SK-N-SH treated with all-trans-retinoic acid at 6 μM for 48 hours (cell line): ENCODE measurements at regions not wholly inside any gene's neighbourhood (a gene's known extent, or its start where the extent isn't known, plus 50 kb on each side); places are given as distances from the start of the nearest gene placed in this dataset.

Experiments
- ATAC-seq: fragments of 200-7000 bp; cut with Tn5 transposase; 3 replicates; pipeline ENCODE4 v1.9.1; 2020; ENCODE audit warnings: mild to moderate bottlenecking, moderate library complexity
- ARNTL ChIP-seq: fragments of 450-650 bp; formaldehyde crosslinking; IDR thresholded peaks from 2 replicates; pipeline ENCODE4 v1.5.0; 2020; ENCODE audit warnings: low read depth, mild to moderate bottlenecking, moderate library complexity, borderline replicate concordance
- BACH2 ChIP-seq: fragments of 250-450 bp; sonication (Bioruptor Pico); IDR thresholded peaks from 2 replicates; pipeline ENCODE4 v1.9.0; 2021; ENCODE audit warnings: mild to moderate bottlenecking, borderline replicate concordance
- CSDC2 ChIP-seq: fragments of 250-450 bp; sonication (Bioruptor Pico); IDR thresholded peaks from 2 replicates; pipeline ENCODE4 v1.5.0; 2020; ENCODE audit warnings: mild to moderate bottlenecking, moderate library complexity
- ESRRG ChIP-seq: fragments of 250-450 bp; sonication (Bioruptor Pico); IDR thresholded peaks from 2 replicates; pipeline ENCODE4 v1.6.1; 2021; ENCODE audit warnings: mild to moderate bottlenecking
- GLIS3 ChIP-seq: fragments of 250-450 bp; sonication (Bioruptor Pico); IDR thresholded peaks from 2 replicates; pipeline ENCODE4 v1.5.0; 2020; ENCODE audit warnings: mild to moderate bottlenecking, moderate library complexity
- ISL1 ChIP-seq: fragments of 250-450 bp; sonication (Bioruptor Pico); IDR thresholded peaks from 2 replicates; pipeline ENCODE4 v2.1.2; 2022; ENCODE audit warnings: mild to moderate bottlenecking, moderate library complexity
- OSR1 ChIP-seq: fragments of 250-450 bp; sonication (Bioruptor Pico); IDR thresholded peaks from 2 replicates; pipeline ENCODE4 v1.8.0; 2022; ENCODE audit warnings: moderate library complexity, mild to moderate bottlenecking, inconsistent platforms
- PPARA ChIP-seq: fragments of 250-450 bp; sonication (Bioruptor Pico); IDR thresholded peaks from 2 replicates; pipeline ENCODE4 v1.5.0; 2020; ENCODE audit warnings: mild to moderate bottlenecking, borderline replicate concordance
- RARB ChIP-seq: fragments of 250-450 bp; sonication (Bioruptor Pico); IDR thresholded peaks from 2 replicates; pipeline ENCODE4 v1.8.0; 2021; ENCODE audit warnings: mild to moderate bottlenecking, moderate library complexity
- SNAI2 ChIP-seq: fragments of 250-450 bp; sonication (Bioruptor Pico); IDR thresholded peaks from 2 replicates; pipeline ENCODE4 v1.5.0; 2020; ENCODE audit warnings: mild to moderate bottlenecking, moderate library complexity
- TCF4 ChIP-seq: fragments of 250-450 bp; sonication (Bioruptor Pico); IDR thresholded peaks from 2 replicates; pipeline ENCODE4 v1.8.0; 2021; ENCODE audit warnings: mild to moderate bottlenecking, moderate library complexity, borderline replicate concordance
- TOX ChIP-seq: fragments of 250-450 bp; sonication (Bioruptor Pico); IDR thresholded peaks from 2 replicates; pipeline ENCODE4 v1.8.0; 2021; ENCODE audit warnings: mild to moderate bottlenecking, moderate library complexity, borderline replicate concordance
- ZC3H10 ChIP-seq: fragments of 250-450 bp; sonication (Bioruptor Pico); IDR thresholded peaks from 2 replicates; pipeline ENCODE4 v1.5.1; 2021; ENCODE audit warnings: mild to moderate bottlenecking, moderate library complexity
- ZFP3 ChIP-seq: fragments of 250-450 bp; sonication (Bioruptor Pico); IDR thresholded peaks from 2 replicates; pipeline ENCODE4 v1.5.0; 2020; ENCODE audit warnings: mild to moderate bottlenecking, moderate library complexity
- ZFP30 ChIP-seq: fragments of 450-650 bp; formaldehyde crosslinking; IDR thresholded peaks from 2 replicates; pipeline ENCODE4 v1.5.0; 2022; ENCODE audit warnings: mild to moderate bottlenecking, moderate library complexity
- ZNF565 ChIP-seq: fragments of 450-650 bp; formaldehyde crosslinking; conservative IDR thresholded peaks from 2 replicates; pipeline ENCODE4 v1.5.0; 2020; ENCODE audit warnings: low read depth, mild to moderate bottlenecking, moderate library complexity
- ZNF70 ChIP-seq: fragments of 450-650 bp; formaldehyde crosslinking; IDR thresholded peaks from 2 replicates; pipeline ENCODE4 v1.5.0; 2020; ENCODE audit warnings: mild to moderate bottlenecking, moderate library complexity
- ZNF8 ChIP-seq: fragments of 450-650 bp; formaldehyde crosslinking; IDR thresholded peaks from 2 replicates; pipeline ENCODE4 v1.5.0; 2020; ENCODE audit warnings: mild to moderate bottlenecking, moderate library complexity
- TF ChIP-seq, protein P1 (sequence below): fragments of 250-450 bp; sonication (Bioruptor Pico); IDR thresholded peaks from 2 replicates; pipeline ENCODE4 v1.8.0; 2020; ENCODE audit warnings: mild to moderate bottlenecking, moderate library complexity, borderline replicate concordance
- TF ChIP-seq, protein P2 (sequence below): fragments of 250-450 bp; sonication (Bioruptor Pico); IDR thresholded peaks from 2 replicates; pipeline ENCODE4 v1.5.1; 2021; ENCODE audit warnings: mild to moderate bottlenecking, moderate library complexity
- TF ChIP-seq, protein P3 (sequence below): fragments of 250-450 bp; sonication (Bioruptor Pico); IDR thresholded peaks from 2 replicates; pipeline ENCODE4 v1.8.0; 2021; ENCODE audit warnings: low read depth, mild to moderate bottlenecking, moderate library complexity, borderline replicate concordance
- TF ChIP-seq, protein P4 (sequence below): fragments of 250-450 bp; sonication (Bioruptor Pico); IDR thresholded peaks from 2 replicates; pipeline ENCODE4 v1.5.1; 2020; ENCODE audit warnings: low read depth, mild to moderate bottlenecking, moderate library complexity
- TF ChIP-seq, protein P5 (sequence below): fragments of 250-450 bp; sonication (Bioruptor Pico); IDR thresholded peaks from 2 replicates; pipeline ENCODE4 v1.5.0; 2020; ENCODE audit warnings: mild to moderate bottlenecking, moderate library complexity

DNA sequence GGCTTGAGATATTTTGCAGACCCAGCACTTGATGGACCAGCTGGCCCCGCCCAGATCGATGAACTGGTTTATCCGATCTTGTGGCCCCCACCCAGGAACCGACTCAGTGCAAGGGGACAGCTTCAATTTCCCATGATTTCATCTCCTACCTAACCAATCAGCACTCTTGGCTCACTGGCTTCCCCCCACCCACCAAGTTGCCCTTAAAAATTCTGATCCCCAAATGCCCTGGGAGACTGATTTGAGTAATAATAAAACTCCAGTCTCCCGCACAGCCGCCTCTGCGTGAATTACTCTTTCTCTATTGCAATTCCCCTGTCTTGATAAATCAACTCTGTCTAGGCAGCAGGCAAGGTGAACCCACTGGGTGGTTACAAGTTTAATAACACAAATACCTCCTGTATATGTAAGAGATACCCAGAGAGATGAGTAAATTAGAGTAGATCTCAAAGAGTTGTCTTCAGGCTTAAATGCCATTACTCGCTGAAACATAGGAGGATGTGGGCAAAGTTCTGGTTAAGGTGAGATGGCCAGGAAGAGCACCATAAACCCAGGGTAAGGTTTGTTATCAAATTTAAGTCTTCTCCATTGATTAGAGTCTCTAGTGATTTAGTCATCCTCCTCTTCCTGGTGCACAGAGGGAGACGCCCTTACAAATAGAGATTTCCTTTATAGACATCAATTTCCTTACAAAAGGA lies 222.8 kb downstream of the ARL4C start:
- ATAC-seq = no peak
- TF ChIP-seq BACH2 (CRISPR knock-in tag) = no peak
- TF ChIP-seq, protein P1, sequence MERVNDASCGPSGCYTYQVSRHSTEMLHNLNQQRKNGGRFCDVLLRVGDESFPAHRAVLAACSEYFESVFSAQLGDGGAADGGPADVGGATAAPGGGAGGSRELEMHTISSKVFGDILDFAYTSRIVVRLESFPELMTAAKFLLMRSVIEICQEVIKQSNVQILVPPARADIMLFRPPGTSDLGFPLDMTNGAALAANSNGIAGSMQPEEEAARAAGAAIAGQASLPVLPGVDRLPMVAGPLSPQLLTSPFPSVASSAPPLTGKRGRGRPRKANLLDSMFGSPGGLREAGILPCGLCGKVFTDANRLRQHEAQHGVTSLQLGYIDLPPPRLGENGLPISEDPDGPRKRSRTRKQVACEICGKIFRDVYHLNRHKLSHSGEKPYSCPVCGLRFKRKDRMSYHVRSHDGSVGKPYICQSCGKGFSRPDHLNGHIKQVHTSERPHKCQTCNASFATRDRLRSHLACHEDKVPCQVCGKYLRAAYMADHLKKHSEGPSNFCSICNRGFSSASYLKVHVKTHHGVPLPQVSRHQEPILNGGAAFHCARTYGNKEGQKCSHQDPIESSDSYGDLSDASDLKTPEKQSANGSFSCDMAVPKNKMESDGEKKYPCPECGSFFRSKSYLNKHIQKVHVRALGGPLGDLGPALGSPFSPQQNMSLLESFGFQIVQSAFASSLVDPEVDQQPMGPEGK = no peak
- TF ChIP-seq PPARA (CRISPR knock-in tag) = no peak
- TF ChIP-seq ZNF8 (CRISPR knock-in tag) = no peak
- TF ChIP-seq RARB = no peak
- no peak for TF ChIP-seq TOX
- TF ChIP-seq ESRRG (CRISPR knock-in tag) = no peak
- no peak for TF ChIP-seq TCF4 (CRISPR knock-in tag)
- no peak for TF ChIP-seq ZFP3
- TF ChIP-seq ZFP30 = no peak
- no peak for TF ChIP-seq ARNTL (CRISPR knock-in tag)
- TF ChIP-seq, protein P2, sequence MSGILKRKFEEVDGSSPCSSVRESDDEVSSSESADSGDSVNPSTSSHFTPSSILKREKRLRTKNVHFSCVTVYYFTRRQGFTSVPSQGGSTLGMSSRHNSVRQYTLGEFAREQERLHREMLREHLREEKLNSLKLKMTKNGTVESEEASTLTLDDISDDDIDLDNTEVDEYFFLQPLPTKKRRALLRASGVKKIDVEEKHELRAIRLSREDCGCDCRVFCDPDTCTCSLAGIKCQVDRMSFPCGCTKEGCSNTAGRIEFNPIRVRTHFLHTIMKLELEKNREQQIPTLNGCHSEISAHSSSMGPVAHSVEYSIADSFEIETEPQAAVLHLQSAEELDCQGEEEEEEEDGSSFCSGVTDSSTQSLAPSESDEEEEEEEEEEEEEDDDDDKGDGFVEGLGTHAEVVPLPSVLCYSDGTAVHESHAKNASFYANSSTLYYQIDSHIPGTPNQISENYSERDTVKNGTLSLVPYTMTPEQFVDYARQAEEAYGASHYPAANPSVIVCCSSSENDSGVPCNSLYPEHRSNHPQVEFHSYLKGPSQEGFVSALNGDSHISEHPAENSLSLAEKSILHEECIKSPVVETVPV (CRISPR knock-in tag) = no peak
- no peak for TF ChIP-seq ZC3H10 (CRISPR knock-in tag)
- TF ChIP-seq, protein P3, sequence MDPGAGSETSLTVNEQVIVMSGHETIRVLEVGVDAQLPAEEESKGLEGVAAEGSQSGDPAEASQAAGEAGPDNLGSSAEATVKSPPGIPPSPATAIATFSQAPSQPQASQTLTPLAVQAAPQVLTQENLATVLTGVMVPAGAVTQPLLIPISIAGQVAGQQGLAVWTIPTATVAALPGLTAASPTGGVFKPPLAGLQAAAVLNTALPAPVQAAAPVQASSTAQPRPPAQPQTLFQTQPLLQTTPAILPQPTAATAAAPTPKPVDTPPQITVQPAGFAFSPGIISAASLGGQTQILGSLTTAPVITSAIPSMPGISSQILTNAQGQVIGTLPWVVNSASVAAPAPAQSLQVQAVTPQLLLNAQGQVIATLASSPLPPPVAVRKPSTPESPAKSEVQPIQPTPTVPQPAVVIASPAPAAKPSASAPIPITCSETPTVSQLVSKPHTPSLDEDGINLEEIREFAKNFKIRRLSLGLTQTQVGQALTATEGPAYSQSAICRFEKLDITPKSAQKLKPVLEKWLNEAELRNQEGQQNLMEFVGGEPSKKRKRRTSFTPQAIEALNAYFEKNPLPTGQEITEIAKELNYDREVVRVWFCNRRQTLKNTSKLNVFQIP (CRISPR knock-in tag) = no peak
- TF ChIP-seq, protein P4, sequence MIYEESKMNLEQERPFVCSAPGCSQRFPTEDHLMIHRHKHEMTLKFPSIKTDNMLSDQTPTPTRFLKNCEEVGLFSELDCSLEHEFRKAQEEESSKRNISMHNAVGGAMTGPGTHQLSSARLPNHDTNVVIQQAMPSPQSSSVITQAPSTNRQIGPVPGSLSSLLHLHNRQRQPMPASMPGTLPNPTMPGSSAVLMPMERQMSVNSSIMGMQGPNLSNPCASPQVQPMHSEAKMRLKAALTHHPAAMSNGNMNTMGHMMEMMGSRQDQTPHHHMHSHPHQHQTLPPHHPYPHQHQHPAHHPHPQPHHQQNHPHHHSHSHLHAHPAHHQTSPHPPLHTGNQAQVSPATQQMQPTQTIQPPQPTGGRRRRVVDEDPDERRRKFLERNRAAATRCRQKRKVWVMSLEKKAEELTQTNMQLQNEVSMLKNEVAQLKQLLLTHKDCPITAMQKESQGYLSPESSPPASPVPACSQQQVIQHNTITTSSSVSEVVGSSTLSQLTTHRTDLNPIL = no peak
- no peak for TF ChIP-seq SNAI2 (CRISPR knock-in tag)
- TF ChIP-seq ZNF70 (CRISPR knock-in tag) = no peak
- TF ChIP-seq ZNF565 (CRISPR knock-in tag) = no peak
- no peak for TF ChIP-seq GLIS3 (CRISPR knock-in tag)
- no peak for TF ChIP-seq OSR1

DNA sequence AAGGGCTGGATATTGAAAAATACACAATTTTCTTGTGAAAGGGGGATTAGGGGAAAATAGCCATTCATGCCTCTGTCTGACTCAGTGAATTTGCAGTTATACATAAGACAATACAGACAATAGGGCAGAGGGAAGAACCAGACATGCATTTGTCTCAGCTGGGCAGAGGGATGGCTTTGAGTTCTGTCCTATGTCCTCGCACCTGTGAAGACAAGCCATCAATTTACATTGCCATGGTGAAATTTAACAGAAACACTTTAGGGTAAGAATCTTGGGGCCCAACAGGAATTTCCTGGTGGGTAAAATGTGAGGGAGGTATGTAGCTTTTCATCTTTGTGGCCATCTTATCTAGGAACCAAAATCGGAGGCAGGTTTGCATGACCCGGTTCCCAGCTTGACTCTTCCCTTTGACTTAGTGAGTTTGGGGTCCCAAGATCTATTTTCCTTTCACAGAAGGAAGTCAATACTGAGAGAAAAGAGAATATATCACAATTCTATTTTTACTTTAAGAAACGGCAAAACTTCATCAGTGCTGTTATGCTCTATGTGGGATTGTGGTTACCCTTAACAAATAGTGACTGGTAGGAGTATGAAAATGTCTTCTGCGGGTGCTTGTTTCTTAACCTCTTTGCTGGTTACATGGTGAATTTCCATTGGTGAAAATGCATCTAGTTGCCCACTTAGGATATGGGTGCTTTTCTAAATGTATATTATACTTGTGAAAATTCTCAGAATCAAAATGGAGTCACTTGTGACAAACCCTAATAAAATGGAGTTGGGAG lies 221.8 kb downstream of the SPP2 start:
- TF ChIP-seq PPARA (CRISPR knock-in tag) (no peak), ZFP30 (no peak), BACH2 (CRISPR knock-in tag) (no peak), TOX (no peak), SNAI2 (CRISPR knock-in tag) (no peak), ZNF8 (CRISPR knock-in tag) (no peak), ZNF565 (CRISPR knock-in tag) (no peak), ZC3H10 (CRISPR knock-in tag) (no peak), CSDC2 (CRISPR knock-in tag) (no peak), ESRRG (CRISPR knock-in tag) (no peak), ARNTL (CRISPR knock-in tag) (no peak), OSR1 (no peak), ZNF70 (CRISPR knock-in tag) (no peak), ISL1 (CRISPR knock-in tag) (no peak), ZFP3 (no peak), RARB (no peak)
- TF ChIP-seq, protein P5, sequence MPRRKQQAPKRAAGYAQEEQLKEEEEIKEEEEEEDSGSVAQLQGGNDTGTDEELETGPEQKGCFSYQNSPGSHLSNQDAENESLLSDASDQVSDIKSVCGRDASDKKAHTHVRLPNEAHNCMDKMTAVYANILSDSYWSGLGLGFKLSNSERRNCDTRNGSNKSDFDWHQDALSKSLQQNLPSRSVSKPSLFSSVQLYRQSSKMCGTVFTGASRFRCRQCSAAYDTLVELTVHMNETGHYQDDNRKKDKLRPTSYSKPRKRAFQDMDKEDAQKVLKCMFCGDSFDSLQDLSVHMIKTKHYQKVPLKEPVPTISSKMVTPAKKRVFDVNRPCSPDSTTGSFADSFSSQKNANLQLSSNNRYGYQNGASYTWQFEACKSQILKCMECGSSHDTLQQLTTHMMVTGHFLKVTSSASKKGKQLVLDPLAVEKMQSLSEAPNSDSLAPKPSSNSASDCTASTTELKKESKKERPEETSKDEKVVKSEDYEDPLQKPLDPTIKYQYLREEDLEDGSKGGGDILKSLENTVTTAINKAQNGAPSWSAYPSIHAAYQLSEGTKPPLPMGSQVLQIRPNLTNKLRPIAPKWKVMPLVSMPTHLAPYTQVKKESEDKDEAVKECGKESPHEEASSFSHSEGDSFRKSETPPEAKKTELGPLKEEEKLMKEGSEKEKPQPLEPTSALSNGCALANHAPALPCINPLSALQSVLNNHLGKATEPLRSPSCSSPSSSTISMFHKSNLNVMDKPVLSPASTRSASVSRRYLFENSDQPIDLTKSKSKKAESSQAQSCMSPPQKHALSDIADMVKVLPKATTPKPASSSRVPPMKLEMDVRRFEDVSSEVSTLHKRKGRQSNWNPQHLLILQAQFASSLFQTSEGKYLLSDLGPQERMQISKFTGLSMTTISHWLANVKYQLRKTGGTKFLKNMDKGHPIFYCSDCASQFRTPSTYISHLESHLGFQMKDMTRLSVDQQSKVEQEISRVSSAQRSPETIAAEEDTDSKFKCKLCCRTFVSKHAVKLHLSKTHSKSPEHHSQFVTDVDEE (CRISPR knock-in tag) = no peak
- TF ChIP-seq, protein P1 = no peak
- TF ChIP-seq, protein P4 = no peak
- TF ChIP-seq, protein P3 (CRISPR knock-in tag) = no peak
- no peak for ATAC-seq
